NCI-H82 treated with DMSO at 0.1 percent for 48 hours (cell line): ENCODE measurements at regions not wholly inside any gene's neighbourhood (a gene's known extent, or its start where the extent isn't known, plus 50 kb on each side); places are given as distances from the start of the nearest gene placed in this dataset.

ENCODE experiments used
- DNase-seq: peaks from one replicate; lab custom pipeline; 2025; ENCODE audit not compliant: unreplicated experiment; lab: John Stamatoyannopoulos, UW

DNA sequence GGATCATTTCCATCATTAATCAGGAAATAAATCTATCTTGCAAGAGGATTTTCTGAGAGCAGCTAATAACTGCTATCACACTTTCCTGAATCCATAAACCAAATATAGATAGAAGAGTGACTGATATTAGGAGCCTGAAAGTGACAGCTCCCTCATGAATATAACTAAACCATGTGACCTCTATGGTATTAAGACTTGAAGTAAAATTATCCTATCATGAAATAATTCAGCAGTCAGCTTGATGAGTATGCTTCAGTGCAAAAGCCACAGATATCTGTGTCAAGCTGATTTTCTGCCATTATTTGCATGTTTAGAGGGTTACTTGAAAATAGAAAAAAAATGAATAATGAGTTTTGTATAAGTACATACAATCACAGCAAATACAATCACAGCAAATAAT lies 80.1 kb upstream of the PPP1R3A start:
- no peak for DNase-seq

DNA sequence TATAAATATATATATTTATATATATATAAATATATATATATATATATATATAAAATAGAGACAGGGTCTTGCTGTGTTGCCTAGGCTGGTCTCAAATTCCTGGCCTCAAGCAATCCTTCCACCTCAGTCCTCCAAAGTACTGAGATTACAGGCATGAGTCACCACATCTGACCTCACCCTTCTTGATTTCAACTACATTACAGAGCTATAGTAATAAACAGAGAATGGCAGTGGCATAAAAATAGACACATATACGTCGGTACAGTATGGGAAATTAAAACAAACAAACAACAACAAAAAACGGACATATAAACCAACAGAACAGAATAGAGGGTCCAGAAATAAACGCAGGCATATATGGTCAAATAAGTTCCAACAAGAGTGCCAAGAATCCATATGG lies 77.6 kb upstream of the PPP1R3A start:
- no peak for DNase-seq

DNA sequence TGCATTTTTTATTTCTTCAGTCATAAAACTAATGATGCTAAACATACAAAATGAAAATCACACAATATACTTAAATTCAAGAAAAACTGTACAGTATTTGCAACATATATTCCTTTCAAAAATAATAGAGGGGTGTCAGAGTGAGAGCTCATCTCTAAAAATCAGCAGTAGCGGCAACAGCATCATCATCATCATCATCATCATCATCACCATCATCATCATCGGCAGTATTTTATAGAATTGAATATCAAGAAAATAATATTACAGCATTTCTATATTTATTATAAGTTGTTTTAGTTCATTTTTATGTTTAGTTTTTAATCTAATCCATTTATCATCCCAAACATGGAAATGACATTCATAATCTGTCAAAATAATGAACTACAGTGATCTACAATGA lies 67.4 kb upstream of the PPP1R3A start:
- DNase-seq = no peak

DNA sequence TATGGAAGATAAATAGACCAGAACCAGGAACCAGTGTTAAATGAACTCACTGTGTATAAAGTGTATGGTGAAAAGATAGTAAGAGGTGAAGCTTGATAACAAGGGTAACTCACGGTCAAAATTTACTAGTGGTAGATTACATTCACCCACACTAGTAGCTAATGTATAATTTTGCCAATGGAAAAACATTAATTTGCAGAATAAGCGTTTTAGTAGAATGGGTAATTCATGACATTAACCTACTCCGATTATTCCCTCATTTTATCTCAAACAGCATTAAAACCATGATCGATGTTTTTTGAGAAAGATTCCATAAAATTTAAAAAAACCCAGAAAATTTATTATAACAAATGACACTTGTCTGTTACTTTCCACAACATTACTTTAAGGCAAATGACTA lies 57.7 kb upstream of the PPP1R3A start:
- no peak for DNase-seq

DNA sequence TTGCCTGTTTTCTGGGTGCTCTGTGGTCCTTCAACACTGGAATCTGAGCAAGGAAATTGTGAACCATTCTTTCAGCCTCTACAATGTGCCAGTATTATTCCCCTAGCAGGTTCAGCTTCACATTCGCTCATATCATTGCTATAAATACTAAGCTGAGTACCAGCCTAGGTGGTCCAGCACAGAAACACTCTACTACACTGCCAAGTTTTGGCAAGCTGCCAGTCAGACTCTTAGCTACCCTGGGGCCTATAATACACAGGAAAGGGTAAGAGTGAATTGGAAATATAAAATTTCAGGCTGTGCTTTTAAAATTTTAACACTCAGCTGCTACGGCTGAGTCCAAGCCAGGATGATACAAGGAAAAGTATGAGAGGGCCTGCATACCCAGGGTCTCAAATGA lies 49.9 kb upstream of the PPP1R3A start:
- DNase-seq = no peak
